ENCODE measurements at regions not wholly inside any gene's neighbourhood (a gene's known extent, or its start where the extent isn't known, plus 50 kb on each side); places are given as distances from the start of the nearest gene placed in this dataset.
"Not testable (repeated sequence)": the region's sequence is repeated elsewhere in the genome, so short reads cannot be mapped to it uniquely, and the experiment has no call there.

- no peak for DNase-seq
These were observed 116.6 kb downstream of the BUB3 start for GRCh38 chr10:123270806-123271205.

- no peak for DNase-seq
These were observed 118.0 kb downstream of the BUB3 start for GRCh38 chr10:123272171-123272570.

GRCh38 chr10:123274306-123275135 lies 120.3 kb downstream of the BUB3 start:
- no peak for DNase-seq

- no peak for DNase-seq
These were observed 120.9 kb downstream of the BUB3 start for GRCh38 chr10:123275136-123275564.

- DNase-seq: no peak
These were observed 124.2 kb downstream of the BUB3 start for GRCh38 chr10:123278445-123278844.

GRCh38 chr10:123283371-123283770 lies 129.2 kb downstream of the BUB3 start:
- not testable (repeated sequence) for DNase-seq

- no peak for DNase-seq
These were observed 129.8 kb downstream of the BUB3 start for GRCh38 chr10:123284022-123284421.

GRCh38 chr10:123287594-123288247 lies 133.5 kb downstream of the BUB3 start:
- DNase-seq: no peak

GRCh38 chr10:123289432-123289831 lies 135.2 kb downstream of the BUB3 start:
- DNase-seq: no peak

GRCh38 chr10:123294109-123294508 lies 139.9 kb downstream of the BUB3 start:
- DNase-seq: no peak

GRCh38 chr10:123294886-123295285 lies 140.7 kb downstream of the BUB3 start:
- DNase-seq: no peak

GRCh38 chr10:123295644-123296043 lies 141.4 kb downstream of the BUB3 start:
- DNase-seq: no peak

- no peak for DNase-seq
These were observed 143.0 kb downstream of the BUB3 start for GRCh38 chr10:123297175-123297574.

GRCh38 chr10:123298583-123298982 lies 144.4 kb downstream of the BUB3 start:
- DNase-seq: no peak

- no peak for DNase-seq
These were observed 145.4 kb downstream of the BUB3 start for GRCh38 chr10:123299598-123299997.

- no peak for DNase-seq
These were observed 147.1 kb downstream of the BUB3 start for GRCh38 chr10:123301077-123301857.

GRCh38 chr10:123303581-123304337 lies 149.6 kb downstream of the BUB3 start:
- no peak for DNase-seq

- DNase-seq: no peak
These were observed 151.5 kb downstream of the BUB3 start for GRCh38 chr10:123305671-123306070.

GRCh38 chr10:123306290-123306689 lies 152.1 kb downstream of the BUB3 start:
- DNase-seq: no peak

- DNase-seq: no peak
These were observed 155.5 kb downstream of the BUB3 start for GRCh38 chr10:123309731-123310130.

GRCh38 chr10:123316776-123317175 lies 162.6 kb downstream of the BUB3 start:
- no peak for DNase-seq

GRCh38 chr10:123318516-123318915 lies 164.3 kb downstream of the BUB3 start:
- no peak for DNase-seq

- DNase-seq: no peak
These were observed 165.9 kb downstream of the BUB3 start for GRCh38 chr10:123320091-123320490.
